Astrocyte of the spinal cord (primary cell): ENCODE measurements at regions not wholly inside any gene's neighbourhood (a gene's known extent, or its start where the extent isn't known, plus 50 kb on each side); places are given as distances from the start of the nearest gene placed in this dataset.
"Not testable (repeated sequence)": the region's sequence is repeated elsewhere in the genome, so short reads cannot be mapped to it uniquely, and the experiment has no call there.

Experiments
- DNase-seq: peaks from one replicate; pipeline ENCODE4 v3.0.0; 2011; ENCODE audit warnings: low read depth, low spot score
- H3K4me3 ChIP-seq: 2 replicates; pipeline ENCODE4 v1.5.1; 2011; ENCODE audit warnings: low read depth, mild to moderate bottlenecking, low read length, moderate library complexity
- CTCF ChIP-seq: IDR thresholded peaks from 2 replicates; pipeline ENCODE4 v1.5.1; 2012; ENCODE audit warnings: low read depth, mild to moderate bottlenecking, low read length, inconsistent platforms
- in situ Hi-C: cut with HindIII; loops from 2 replicates; pipeline ENCODE4 v1.10.0; 2017; ENCODE audit warnings: low sequenced_read_pairs

- DNase-seq: no peak
- no peak for TF ChIP-seq CTCF
- in situ Hi-C loops: no loop called here
- no peak overlapping the region for H3K4me3 ChIP-seq
Measured at GRCh38 chr2:7566382-7566881, 649.2 kb downstream of the RNF144A start.

GRCh38 chr2:7567116-7567515, 649.9 kb downstream of the RNF144A start:
- DNase-seq, H3K4me3 ChIP-seq, in situ Hi-C loops: not testable (repeated sequence)

DNA sequence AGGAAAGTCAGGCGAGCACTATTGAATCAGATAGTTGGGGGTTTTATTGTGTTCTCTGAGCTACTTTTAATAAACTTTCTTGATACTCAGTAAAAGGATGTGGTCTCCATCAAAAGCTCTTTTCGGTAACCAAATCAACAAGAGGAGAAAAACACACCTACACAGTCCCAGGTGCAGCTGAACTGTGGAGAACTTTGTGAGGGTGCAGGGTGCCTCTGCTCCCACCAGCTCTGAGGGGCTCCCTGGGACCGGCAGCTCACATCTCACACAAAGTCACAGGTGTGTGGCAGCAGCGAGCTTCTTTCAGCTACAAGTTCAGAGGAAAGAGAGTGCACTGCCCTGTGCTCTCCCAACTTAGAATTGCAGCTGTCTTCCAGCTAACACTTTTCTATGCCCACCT, 650.4 kb downstream of the RNF144A start:
- no peak for DNase-seq
- in situ Hi-C loops: no loop called here
- no peak overlapping the region for H3K4me3 ChIP-seq

DNA sequence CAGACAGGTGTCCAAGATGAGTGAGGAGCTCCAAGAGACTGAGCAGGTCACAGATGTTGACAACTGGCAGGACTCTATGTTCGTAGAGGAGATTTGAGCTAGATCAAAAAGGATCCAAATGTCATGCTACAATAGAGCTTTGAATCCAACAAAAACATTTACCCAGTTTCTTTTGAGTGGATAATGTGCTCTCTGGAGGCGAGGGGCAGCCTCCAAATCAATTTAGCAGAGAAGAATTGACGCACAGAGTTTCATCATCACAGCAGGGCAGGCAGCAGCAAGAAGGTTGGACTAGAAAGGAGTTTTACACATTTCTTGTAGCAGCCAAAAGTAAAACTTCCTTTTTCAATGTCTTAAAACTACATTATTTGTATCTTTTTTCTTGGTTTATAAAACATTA, 653.0 kb downstream of the RNF144A start:
- no peak overlapping the region for H3K4me3 ChIP-seq
- DNase-seq: no peak
- in situ Hi-C loops: no loop called here
- TF ChIP-seq CTCF: no peak

More for the DNA sequence above, 650.4 kb downstream of the RNF144A start:
- TF ChIP-seq CTCF: no peak

GRCh38 chr2:7571701-7572100, 654.5 kb downstream of the RNF144A start:
- no peak overlapping the region for H3K4me3 ChIP-seq
- TF ChIP-seq CTCF: no peak
- in situ Hi-C loops: no loop called here
- DNase-seq: no peak

- TF ChIP-seq CTCF: no peak
- no peak overlapping the region for H3K4me3 ChIP-seq
- in situ Hi-C loops: no loop called here
- DNase-seq: no peak
Measured at GRCh38 chr2:7572450-7572849, 655.2 kb downstream of the RNF144A start.

- in situ Hi-C loops: no loop called here
- no peak for DNase-seq
- TF ChIP-seq CTCF: no peak
- H3K4me3 ChIP-seq: no peak overlapping the region
Measured at GRCh38 chr2:7573166-7573825, 656.1 kb downstream of the RNF144A start.
